GM23248 (cell line): ENCODE measurements at regions not wholly inside any gene's neighbourhood (a gene's known extent, or its start where the extent isn't known, plus 50 kb on each side); places are given as distances from the start of the nearest gene placed in this dataset.

Experiments
- EZH2 ChIP-seq: fragments of 200-600 bp; sonication (generic); IDR thresholded peaks from 2 replicates; pipeline ENCODE4 v1.6.1; 2018; ENCODE audit warnings: antibody characterized with exemption, mild to moderate bottlenecking; ENCODE audit not compliant: insufficient read depth, poor library complexity, severe bottlenecking
- EZH2phosphoT487 ChIP-seq: fragments of 200-600 bp; sonication (generic); IDR thresholded peaks from 2 replicates; pipeline ENCODE4 v1.6.1; 2018; ENCODE audit warnings: antibody characterized with exemption, moderate library complexity, mild to moderate bottlenecking, low read depth; ENCODE audit not compliant: insufficient read depth

- TF ChIP-seq EZH2 (no peak), EZH2phosphoT487 (no peak)
Observed at GRCh38 chr9:105158898-105159297, 85.6 kb upstream of the SLC44A1 start.
